ENCODE measurements at regions not wholly inside any gene's neighbourhood (a gene's known extent, or its start where the extent isn't known, plus 50 kb on each side); places are given as distances from the start of the nearest gene placed in this dataset.

GRCh38 chr11:131064373-131064991 is 148.2 kb upstream of the SNX19 start:
- Mint-ChIP-seq H3K27me3 (ENCODE audit: low read depth) (no peaks in the 10 kb centered on the region), H3K4me1 (ENCODE audit: low read depth) (no peaks in the 10 kb centered on the region), H3K36me3 (ENCODE audit: low read depth) (no peaks in the 10 kb centered on the region), H3K27ac (no peak overlapping the region), H3K4me3 (no peak overlapping the region), H3K9me3 (ENCODE audit: insufficient read depth) (no peaks in the 10 kb centered on the region)
- ChIA-PET POLR2A (no interaction called here), CTCF (interaction anchor here (0.8 to 2.2 kb wide), 7 partner anchors 9 to 630 kb away, joined by 3 to 16 read pairs (median 4); no protein-coding TSS in a partner anchor)
- DNase-seq (peak; percentile 33), ATAC-seq (no peak)

GRCh38 chr11:131065435-131066413 is 149.4 kb upstream of the SNX19 start:
- H3K27ac Mint-ChIP-seq, result no peak overlapping the region

GRCh38 chr11:131066551-131066950 is 150.3 kb upstream of the SNX19 start:
- ChIA-PET POLR2A (no interaction called here), CTCF (interaction anchor here (0.6 to 0.9 kb wide), 2 partner anchors 608 to 614 kb away, joined by 3 to 4 read pairs; no protein-coding TSS in a partner anchor)
- Mint-ChIP-seq H3K9me3 (ENCODE audit: insufficient read depth) (no peaks in the 10 kb centered on the region), H3K27ac (no peak overlapping the region), H3K4me1 (ENCODE audit: low read depth) (no peaks in the 10 kb centered on the region), H3K27me3 (ENCODE audit: low read depth) (no peaks in the 10 kb centered on the region), H3K4me3 (no peak overlapping the region), H3K36me3 (ENCODE audit: low read depth) (no peaks in the 10 kb centered on the region)
- no peak for ATAC-seq
- DNase-seq, result no peak

More at GRCh38 chr11:131065435-131066413, 149.4 kb upstream of the SNX19 start:
- H3K4me3 Mint-ChIP-seq, result no peak overlapping the region
- no peak for ATAC-seq
- H3K9me3 Mint-ChIP-seq (ENCODE audit: insufficient read depth), result no peaks in the 10 kb centered on the region
- POLR2A ChIA-PET, result no interaction called here
- no peak for DNase-seq
- CTCF ChIA-PET, result interaction anchor here (1.2 to 2.2 kb wide), 5 partner anchors 14 to 629 kb away, joined by 3 to 16 read pairs (median 5); no protein-coding TSS in a partner anchor
- H3K4me1 Mint-ChIP-seq (ENCODE audit: low read depth), result no peaks in the 10 kb centered on the region
- H3K27me3 Mint-ChIP-seq (ENCODE audit: low read depth), result no peaks in the 10 kb centered on the region
- H3K36me3 Mint-ChIP-seq (ENCODE audit: low read depth), result no peaks in the 10 kb centered on the region

DNA sequence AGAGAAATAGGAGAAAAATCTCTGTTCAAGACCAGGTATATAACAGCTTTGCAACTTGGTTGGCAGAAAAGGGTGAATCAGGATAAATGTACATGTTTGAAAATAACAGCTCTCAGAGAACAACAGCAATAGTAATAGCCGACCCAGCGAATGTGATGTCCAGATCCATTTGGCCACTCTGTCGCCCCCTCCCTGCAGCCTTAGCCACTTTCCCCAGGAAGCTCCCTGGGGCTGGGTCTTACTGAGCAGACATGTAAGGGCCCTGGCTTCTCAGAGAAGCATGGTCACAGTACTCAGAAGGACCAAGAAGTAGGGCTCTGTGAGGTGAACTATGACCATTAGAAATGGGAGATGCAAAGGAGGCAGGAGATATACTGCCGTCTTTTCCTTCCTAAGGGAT is 154.1 kb upstream of the SNX19 start:
- Mint-ChIP-seq H3K27ac (no peak overlapping the region), H3K4me3 (no peak overlapping the region), H3K4me1 (ENCODE audit: low read depth) (no peaks in the 10 kb centered on the region), H3K27me3 (ENCODE audit: low read depth) (no peaks in the 10 kb centered on the region), H3K36me3 (ENCODE audit: low read depth) (no peaks in the 10 kb centered on the region), H3K9me3 (ENCODE audit: insufficient read depth) (no peaks in the 10 kb centered on the region)
- CTCF ChIA-PET, result no interaction called here
- POLR2A ChIA-PET, result no interaction called here
- DNase-seq (no peak), ATAC-seq (no peak)

GRCh38 chr11:131073167-131073566 is 156.9 kb upstream of the SNX19 start:
- H3K4me3 Mint-ChIP-seq, result no peak overlapping the region
- H3K27ac Mint-ChIP-seq, result no peak overlapping the region
- POLR2A ChIA-PET, result no interaction called here
- ATAC-seq (no peak), DNase-seq (no peak)
- CTCF ChIA-PET, result interaction anchor here (0.7 kb wide), 1 partner anchor 8 kb away, joined by 3 read pairs; no protein-coding TSS in a partner anchor
- no peaks in the 10 kb centered on the region for H3K27me3 Mint-ChIP-seq (ENCODE audit: low read depth)
- H3K36me3 Mint-ChIP-seq (ENCODE audit: low read depth), result no peaks in the 10 kb centered on the region
- no peaks in the 10 kb centered on the region for H3K9me3 Mint-ChIP-seq (ENCODE audit: insufficient read depth)
- no peaks in the 10 kb centered on the region for H3K4me1 Mint-ChIP-seq (ENCODE audit: low read depth)

DNA sequence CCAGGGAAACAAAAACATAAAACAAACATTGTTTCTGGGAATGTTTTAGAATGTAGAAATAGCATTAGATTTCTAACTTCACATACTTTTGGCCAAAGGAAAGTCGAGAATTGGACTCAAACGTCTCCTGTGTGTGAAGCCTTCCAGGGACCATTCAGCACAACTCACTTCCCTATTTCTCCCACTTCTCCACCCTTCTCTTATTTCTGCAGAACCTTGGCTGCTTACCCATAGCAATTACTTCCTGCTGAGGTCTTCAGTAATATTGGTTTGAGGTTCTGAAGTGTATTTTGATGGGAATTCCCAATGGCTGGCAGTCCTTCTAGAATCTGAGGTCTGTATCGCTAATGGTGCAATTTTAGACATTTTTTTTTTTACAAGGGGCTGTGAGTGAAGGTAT is 158.3 kb upstream of the SNX19 start:
- POLR2A ChIA-PET, result no interaction called here
- no peaks in the 10 kb centered on the region for H3K27me3 Mint-ChIP-seq (ENCODE audit: low read depth)
- DNase-seq (no peak), ATAC-seq (no peak)
- no peaks in the 10 kb centered on the region for H3K9me3 Mint-ChIP-seq (ENCODE audit: insufficient read depth)
- H3K4me1 Mint-ChIP-seq (ENCODE audit: low read depth), result no peaks in the 10 kb centered on the region
- CTCF ChIA-PET, result no interaction called here
- no peak overlapping the region for H3K4me3 Mint-ChIP-seq
- H3K27ac Mint-ChIP-seq, result no peak overlapping the region
- H3K36me3 Mint-ChIP-seq (ENCODE audit: low read depth), result no peaks in the 10 kb centered on the region

GRCh38 chr11:131077340-131077739 is 161.1 kb upstream of the SNX19 start:
- POLR2A ChIA-PET, result no interaction called here
- Mint-ChIP-seq H3K4me1 (ENCODE audit: low read depth) (no peaks in the 10 kb centered on the region), H3K4me3 (no peak overlapping the region), H3K27ac (no peak overlapping the region), H3K36me3 (ENCODE audit: low read depth) (no peaks in the 10 kb centered on the region), H3K27me3 (ENCODE audit: low read depth) (no peaks in the 10 kb centered on the region), H3K9me3 (ENCODE audit: insufficient read depth) (no peaks in the 10 kb centered on the region)
- CTCF ChIA-PET, result no interaction called here
- no peak for DNase-seq
- no peak for ATAC-seq

- CTCF ChIA-PET, result interaction anchor here (1.6 kb wide), 1 partner anchor 14 kb away, joined by 5 read pairs; no protein-coding TSS in a partner anchor
Observed at GRCh38 chr11:131079036-131079435, 162.8 kb upstream of the SNX19 start.

DNA sequence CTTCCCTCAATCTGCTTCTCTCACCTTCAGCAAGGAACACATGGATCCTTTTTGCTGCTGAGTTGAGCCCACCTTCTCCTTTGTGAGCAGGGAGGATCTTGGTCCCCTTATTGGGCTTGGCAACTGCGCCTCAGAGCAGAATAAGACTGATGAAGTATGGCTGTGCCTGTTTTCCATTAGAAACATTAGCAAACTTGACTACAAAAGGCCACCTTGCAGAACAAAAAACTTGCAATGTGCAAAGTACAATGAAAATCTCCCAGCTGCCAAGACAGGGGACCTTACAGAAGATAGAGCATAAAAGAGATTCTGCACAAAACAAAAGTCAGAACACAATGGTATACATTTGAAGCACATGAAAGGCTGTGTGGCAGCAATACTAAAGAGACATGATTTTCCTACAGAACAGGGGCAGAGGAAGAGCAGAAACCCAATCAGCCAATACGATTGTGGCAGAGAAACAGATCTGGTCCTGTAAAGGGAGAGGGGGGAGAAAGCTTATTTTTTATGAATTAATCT is 173.5 kb upstream of the SNX19 start:
- Mint-ChIP-seq H3K27me3 (ENCODE audit: low read depth) (no peaks in the 10 kb centered on the region), H3K27ac (no peak overlapping the region), H3K36me3 (ENCODE audit: low read depth) (no peaks in the 10 kb centered on the region), H3K4me1 (ENCODE audit: low read depth) (no peaks in the 10 kb centered on the region), H3K9me3 (ENCODE audit: insufficient read depth) (no peaks in the 10 kb centered on the region), H3K4me3 (no peak overlapping the region)
- no peak for DNase-seq
- no peak for ATAC-seq
- ChIA-PET CTCF (no interaction called here), POLR2A (no interaction called here)

More at GRCh38 chr11:131079036-131079435, 162.8 kb upstream of the SNX19 start:
- Mint-ChIP-seq H3K27me3 (ENCODE audit: low read depth) (no peaks in the 10 kb centered on the region), H3K4me1 (ENCODE audit: low read depth) (no peaks in the 10 kb centered on the region), H3K27ac (no peak overlapping the region), H3K4me3 (no peak overlapping the region), H3K36me3 (ENCODE audit: low read depth) (no peaks in the 10 kb centered on the region), H3K9me3 (ENCODE audit: insufficient read depth) (no peaks in the 10 kb centered on the region)
- ATAC-seq (no peak), DNase-seq (no peak)
- POLR2A ChIA-PET, result no interaction called here

DNA sequence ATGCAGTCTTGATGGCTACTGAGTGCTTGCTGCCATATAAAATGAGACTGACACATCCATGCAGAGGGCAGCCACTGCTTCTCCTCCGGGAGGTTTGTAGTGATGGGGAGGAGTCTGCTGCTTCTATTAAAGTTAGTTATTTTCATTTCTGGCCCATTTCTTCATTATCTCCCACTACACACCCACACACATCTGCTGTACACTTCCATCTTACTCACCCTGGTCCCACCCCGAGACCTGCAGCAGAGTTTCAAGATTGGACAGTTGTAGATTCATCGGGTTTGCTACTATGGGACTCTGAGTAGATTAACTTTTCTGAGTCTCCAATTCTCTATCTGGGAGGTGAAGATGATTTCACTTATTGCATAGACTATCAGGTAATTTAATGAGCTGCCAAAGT is 176.2 kb upstream of the SNX19 start:
- Mint-ChIP-seq H3K27ac (no peak overlapping the region), H3K9me3 (ENCODE audit: insufficient read depth) (no peaks in the 10 kb centered on the region), H3K4me1 (ENCODE audit: low read depth) (no peaks in the 10 kb centered on the region), H3K4me3 (no peak overlapping the region), H3K36me3 (ENCODE audit: low read depth) (no peaks in the 10 kb centered on the region), H3K27me3 (ENCODE audit: low read depth) (no peaks in the 10 kb centered on the region)
- ChIA-PET CTCF (no interaction called here), POLR2A (no interaction called here)
- no peak for ATAC-seq
- no peak for DNase-seq

DNA sequence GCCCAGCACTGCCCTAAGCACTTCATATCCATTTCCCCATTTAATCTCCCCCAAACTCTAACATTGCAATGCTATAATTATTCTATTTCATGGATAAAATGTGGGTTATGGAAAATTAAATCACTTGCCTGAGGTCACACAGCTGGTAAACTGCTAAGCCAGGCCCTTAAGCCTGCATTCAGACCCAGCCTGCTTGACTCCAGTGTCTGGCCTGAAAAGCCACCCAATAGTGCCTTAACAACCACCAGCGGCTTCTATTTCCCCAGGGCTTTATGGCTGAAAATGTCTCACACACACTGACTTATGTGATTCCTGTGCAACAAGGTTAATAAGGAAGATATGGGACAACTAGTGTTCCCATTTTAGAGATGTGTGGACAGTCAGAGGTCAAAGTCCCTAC is 178.5 kb upstream of the SNX19 start:
- ChIA-PET CTCF (no interaction called here), POLR2A (no interaction called here)
- Mint-ChIP-seq H3K4me1 (ENCODE audit: low read depth) (no peaks in the 10 kb centered on the region), H3K9me3 (ENCODE audit: insufficient read depth) (no peaks in the 10 kb centered on the region), H3K27ac (no peak overlapping the region), H3K36me3 (ENCODE audit: low read depth) (no peaks in the 10 kb centered on the region), H3K27me3 (ENCODE audit: low read depth) (no peaks in the 10 kb centered on the region), H3K4me3 (no peak overlapping the region)
- DNase-seq, result no peak
- ATAC-seq, result no peak

GRCh38 chr11:131095511-131096185 is 179.4 kb upstream of the SNX19 start:
- Mint-ChIP-seq H3K36me3 (ENCODE audit: low read depth) (no peaks in the 10 kb centered on the region), H3K27me3 (ENCODE audit: low read depth) (no peaks in the 10 kb centered on the region), H3K27ac (no peak overlapping the region), H3K4me3 (no peak overlapping the region), H3K9me3 (ENCODE audit: insufficient read depth) (no peaks in the 10 kb centered on the region), H3K4me1 (ENCODE audit: low read depth) (no peaks in the 10 kb centered on the region)
- no peak for DNase-seq
- POLR2A ChIA-PET, result no interaction called here
- CTCF ChIA-PET, result no interaction called here
- no peak for ATAC-seq
